GM12892 (cell line): ENCODE measurements at regions not wholly inside any gene's neighbourhood (a gene's known extent, or its start where the extent isn't known, plus 50 kb on each side); places are given as distances from the start of the nearest gene placed in this dataset.

Experiments
- POLR2A ChIP-seq: IDR thresholded peaks from 2 replicates; pipeline ENCODE4 v1.6.1; 2011; ENCODE audit warnings: low read depth, low read length, control low read depth
- POLR2AphosphoS5 ChIP-seq: IDR thresholded peaks from 2 replicates; pipeline ENCODE4 v1.6.1; 2011; ENCODE audit warnings: low read depth, low read length, control low read depth

GRCh38 chr10:56722912-56723311 lies 361.9 kb upstream of the ZWINT start:
- no peak for TF ChIP-seq POLR2A
- TF ChIP-seq POLR2AphosphoS5 = no peak
